ENCODE measurements at regions not wholly inside any gene's neighbourhood (a gene's known extent, or its start where the extent isn't known, plus 50 kb on each side); places are given as distances from the start of the nearest gene placed in this dataset.

- POLR2A ChIA-PET, result no interaction called here
- Histone ChIP-seq H3K9me3 (no peaks in the 10 kb centered on the region), H3K36me3 (ENCODE audit: control insufficient read depth, insufficient read depth, low read length) (no peaks in the 10 kb centered on the region), H3K27me3 (replicated peaks; ENCODE audit: control insufficient read depth, insufficient read depth, low read length) (no peaks in the 10 kb centered on the region), H3K4me1 (no peaks in the 10 kb centered on the region), H3K4me3 (ENCODE audit: low read depth, low read length) (no peak overlapping the region)
- H3K4me1 Mint-ChIP-seq (ENCODE audit: low read depth, unreplicated experiment), result no peaks in the 10 kb centered on the region
- H3K9me3 Mint-ChIP-seq (ENCODE audit: unreplicated experiment), result no peaks in the 10 kb centered on the region
- no peak for DNase-seq
- peaks cover 10% of the 10 kb centered on the region for H3K27me3 Mint-ChIP-seq (ENCODE audit: insufficient read depth, unreplicated experiment)
- CTCF ChIA-PET, result no interaction called here
- TF ChIP-seq, protein P1, sequence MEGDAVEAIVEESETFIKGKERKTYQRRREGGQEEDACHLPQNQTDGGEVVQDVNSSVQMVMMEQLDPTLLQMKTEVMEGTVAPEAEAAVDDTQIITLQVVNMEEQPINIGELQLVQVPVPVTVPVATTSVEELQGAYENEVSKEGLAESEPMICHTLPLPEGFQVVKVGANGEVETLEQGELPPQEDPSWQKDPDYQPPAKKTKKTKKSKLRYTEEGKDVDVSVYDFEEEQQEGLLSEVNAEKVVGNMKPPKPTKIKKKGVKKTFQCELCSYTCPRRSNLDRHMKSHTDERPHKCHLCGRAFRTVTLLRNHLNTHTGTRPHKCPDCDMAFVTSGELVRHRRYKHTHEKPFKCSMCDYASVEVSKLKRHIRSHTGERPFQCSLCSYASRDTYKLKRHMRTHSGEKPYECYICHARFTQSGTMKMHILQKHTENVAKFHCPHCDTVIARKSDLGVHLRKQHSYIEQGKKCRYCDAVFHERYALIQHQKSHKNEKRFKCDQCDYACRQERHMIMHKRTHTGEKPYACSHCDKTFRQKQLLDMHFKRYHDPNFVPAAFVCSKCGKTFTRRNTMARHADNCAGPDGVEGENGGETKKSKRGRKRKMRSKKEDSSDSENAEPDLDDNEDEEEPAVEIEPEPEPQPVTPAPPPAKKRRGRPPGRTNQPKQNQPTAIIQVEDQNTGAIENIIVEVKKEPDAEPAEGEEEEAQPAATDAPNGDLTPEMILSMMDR (IDR thresholded peaks at IDR 0.05; ENCODE audit: insufficient read depth in 1 of 2, low read depth in 1 of 2, low read length in 1 of 2, severe bottlenecking in 1 of 2, unreplicated experiment in 1 of 2), result no peak
- H3K36me3 Mint-ChIP-seq (ENCODE audit: insufficient read depth, unreplicated experiment), result no peaks in the 10 kb centered on the region
- intact Hi-C loops (cut with micrococcal nuclease; ENCODE audit: unreplicated experiment), result no loop called here
- no TSS peak for BruUV-seq (replicated peaks)
- H3K27ac Mint-ChIP-seq (ENCODE audit: unreplicated experiment), result no peak overlapping the region
- H3K4me3 Mint-ChIP-seq (ENCODE audit: unreplicated experiment), result no peak overlapping the region
Measured at GRCh38 chr1:88466899-88467580, 217.0 kb upstream of the PKN2 start.

DNA sequence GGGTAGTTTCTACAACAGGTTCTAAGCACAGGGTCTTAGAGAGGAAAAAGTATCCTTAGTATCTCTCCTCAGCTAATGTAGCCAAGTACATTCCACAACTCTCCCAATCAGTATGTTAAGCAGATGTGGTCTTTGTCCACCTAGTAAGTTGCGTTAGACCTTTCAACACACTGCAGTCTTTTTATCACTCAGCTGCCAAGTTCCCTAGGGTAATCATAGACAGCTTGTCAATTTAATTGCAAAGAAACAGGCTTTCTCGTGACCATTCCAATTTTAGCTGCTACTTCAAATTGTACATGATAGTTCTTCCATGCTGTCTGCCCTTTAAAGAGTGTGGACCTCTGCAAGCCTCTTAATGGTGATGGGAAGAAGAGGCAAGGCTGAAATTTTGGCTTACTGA lies 211.8 kb upstream of the PKN2 start:
- intact Hi-C loops (cut with micrococcal nuclease; ENCODE audit: unreplicated experiment), result no loop called here
- no peaks in the 10 kb centered on the region for H3K9me3 Mint-ChIP-seq (ENCODE audit: unreplicated experiment)
- Histone ChIP-seq H3K4me3 (ENCODE audit: low read depth, low read length) (no peak overlapping the region), H3K36me3 (ENCODE audit: control insufficient read depth, insufficient read depth, low read length) (no peaks in the 10 kb centered on the region), H3K27me3 (replicated peaks; ENCODE audit: control insufficient read depth, insufficient read depth, low read length) (no peaks in the 10 kb centered on the region), H3K4me1 (no peaks in the 10 kb centered on the region), H3K9me3 (no peaks in the 10 kb centered on the region)
- ChIA-PET POLR2A (no interaction called here), CTCF (no interaction called here)
- TF ChIP-seq, protein P1 (IDR thresholded peaks at IDR 0.05; ENCODE audit: insufficient read depth in 1 of 2, low read depth in 1 of 2, low read length in 1 of 2, severe bottlenecking in 1 of 2, unreplicated experiment in 1 of 2), result no peak
- H3K27me3 Mint-ChIP-seq (ENCODE audit: insufficient read depth, unreplicated experiment), result no peaks in the 10 kb centered on the region
- H3K27ac Mint-ChIP-seq (ENCODE audit: unreplicated experiment), result no peak overlapping the region
- no peak for DNase-seq
- no peaks in the 10 kb centered on the region for H3K4me1 Mint-ChIP-seq (ENCODE audit: low read depth, unreplicated experiment)
- BruUV-seq (replicated peaks), result no TSS peak
- H3K4me3 Mint-ChIP-seq (ENCODE audit: unreplicated experiment), result no peak overlapping the region
- no peaks in the 10 kb centered on the region for H3K36me3 Mint-ChIP-seq (ENCODE audit: insufficient read depth, unreplicated experiment)

- Mint-ChIP-seq H3K9me3 (ENCODE audit: unreplicated experiment) (no peaks in the 10 kb centered on the region), H3K27ac (ENCODE audit: unreplicated experiment) (no peak overlapping the region), H3K27me3 (ENCODE audit: insufficient read depth, unreplicated experiment) (no peaks in the 10 kb centered on the region), H3K4me1 (ENCODE audit: low read depth, unreplicated experiment) (no peaks in the 10 kb centered on the region), H3K4me3 (ENCODE audit: unreplicated experiment) (no peak overlapping the region), H3K36me3 (ENCODE audit: insufficient read depth, unreplicated experiment) (no peaks in the 10 kb centered on the region)
- H3K27me3 ChIP-seq (replicated peaks; ENCODE audit: control insufficient read depth, insufficient read depth, low read length), result no peaks in the 10 kb centered on the region
- H3K36me3 ChIP-seq (ENCODE audit: control insufficient read depth, insufficient read depth, low read length), result no peaks in the 10 kb centered on the region
- POLR2A ChIA-PET, result no interaction called here
- H3K4me1 ChIP-seq, result no peaks in the 10 kb centered on the region
- TF ChIP-seq, protein P1 (IDR thresholded peaks at IDR 0.05; ENCODE audit: insufficient read depth in 1 of 2, low read depth in 1 of 2, low read length in 1 of 2, severe bottlenecking in 1 of 2, unreplicated experiment in 1 of 2), result no peak
- intact Hi-C loops (cut with micrococcal nuclease; ENCODE audit: unreplicated experiment), result no loop called here
- DNase-seq, result no peak
- no peak overlapping the region for H3K4me3 ChIP-seq (ENCODE audit: low read depth, low read length)
- CTCF ChIA-PET, result no interaction called here
- no TSS peak for BruUV-seq (replicated peaks)
- no peaks in the 10 kb centered on the region for H3K9me3 ChIP-seq
Measured at GRCh38 chr1:88472714-88473113, 211.4 kb upstream of the PKN2 start.

Data from Caco-2 (cell line).